Astrocyte (in vitro differentiated cells and primary cell): ENCODE measurements at regions not wholly inside any gene's neighbourhood (a gene's known extent, or its start where the extent isn't known, plus 50 kb on each side); places are given as distances from the start of the nearest gene placed in this dataset.

Source experiments
- EZH2 ChIP-seq: IDR thresholded peaks from 2 replicates; pipeline ENCODE4 v1.6.1; 2012; ENCODE audit warnings: mild to moderate bottlenecking, low read length, inconsistent platforms; ENCODE audit not compliant: insufficient read depth
- TF ChIP-seq, protein P1 (sequence below): IDR thresholded peaks from 2 replicates; pipeline ENCODE4 v1.5.1; 2011; ENCODE audit warnings: low read depth, mild to moderate bottlenecking, inconsistent platforms, low read length, moderate library complexity; ENCODE audit not compliant: insufficient read depth

DNA sequence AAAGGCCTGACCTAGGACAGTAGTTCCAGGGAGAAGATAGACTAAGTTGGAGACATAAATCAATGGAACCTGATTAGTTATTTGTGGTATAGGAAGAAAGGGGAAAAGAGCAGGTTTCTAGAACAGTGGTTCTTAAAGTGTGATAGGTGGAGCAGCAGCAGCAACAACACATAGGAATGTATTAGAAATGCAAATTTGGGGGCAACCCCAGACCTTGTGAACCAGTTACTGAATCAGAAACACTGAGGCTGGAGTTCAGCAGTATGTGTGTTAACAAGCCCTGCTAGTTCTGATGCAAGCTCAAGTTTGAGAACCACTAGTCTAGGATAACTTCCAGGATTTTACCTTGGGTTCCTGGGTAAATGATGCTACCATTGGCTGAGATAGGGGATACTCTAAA lies 308.7 kb downstream of the EMP1 start:
- TF ChIP-seq, protein P1, sequence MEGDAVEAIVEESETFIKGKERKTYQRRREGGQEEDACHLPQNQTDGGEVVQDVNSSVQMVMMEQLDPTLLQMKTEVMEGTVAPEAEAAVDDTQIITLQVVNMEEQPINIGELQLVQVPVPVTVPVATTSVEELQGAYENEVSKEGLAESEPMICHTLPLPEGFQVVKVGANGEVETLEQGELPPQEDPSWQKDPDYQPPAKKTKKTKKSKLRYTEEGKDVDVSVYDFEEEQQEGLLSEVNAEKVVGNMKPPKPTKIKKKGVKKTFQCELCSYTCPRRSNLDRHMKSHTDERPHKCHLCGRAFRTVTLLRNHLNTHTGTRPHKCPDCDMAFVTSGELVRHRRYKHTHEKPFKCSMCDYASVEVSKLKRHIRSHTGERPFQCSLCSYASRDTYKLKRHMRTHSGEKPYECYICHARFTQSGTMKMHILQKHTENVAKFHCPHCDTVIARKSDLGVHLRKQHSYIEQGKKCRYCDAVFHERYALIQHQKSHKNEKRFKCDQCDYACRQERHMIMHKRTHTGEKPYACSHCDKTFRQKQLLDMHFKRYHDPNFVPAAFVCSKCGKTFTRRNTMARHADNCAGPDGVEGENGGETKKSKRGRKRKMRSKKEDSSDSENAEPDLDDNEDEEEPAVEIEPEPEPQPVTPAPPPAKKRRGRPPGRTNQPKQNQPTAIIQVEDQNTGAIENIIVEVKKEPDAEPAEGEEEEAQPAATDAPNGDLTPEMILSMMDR = no peak
- TF ChIP-seq EZH2 = no peak
